ENCODE measurements at regions not wholly inside any gene's neighbourhood (a gene's known extent, or its start where the extent isn't known, plus 50 kb on each side); places are given as distances from the start of the nearest gene placed in this dataset.

- Histone ChIP-seq H3K36me3 (ENCODE audit: control insufficient read depth in 2 of 2, insufficient read depth in 2 of 2, low read length in 1 of 2) (no peaks in the 10 kb centered on the region), H4K20me1 (ENCODE audit: control insufficient read depth, insufficient read depth) (no peaks in the 10 kb centered on the region), H3K4me1 (ENCODE audit: control insufficient read depth, insufficient read depth, low read length) (no peaks in the 10 kb centered on the region), H2AFZ (ENCODE audit: control insufficient read depth, low read depth, low read length) (no peak overlapping the region; the same call in 1 of the 2 replicates), H3K4me3 (no peak overlapping the region), H3K27me3 (replicated peaks in 1 of 2; ENCODE audit: control insufficient read depth in 2 of 2, insufficient read depth in 2 of 2, low read length in 1 of 2) (peaks cover 0 to 8% of the 10 kb centered on the region in 2 experiments; a peak in 1 of 4 replicates), H3K9me3 (replicated peaks; ENCODE audit: control insufficient read depth, insufficient read depth, low read length) (no peaks in the 10 kb centered on the region), H3K27ac (ENCODE audit: control insufficient read depth, insufficient read depth) (no peak overlapping the region), H3K79me2 (ENCODE audit: control insufficient read depth, insufficient read depth, low read length) (no peaks in the 10 kb centered on the region), H3K9ac (ENCODE audit: control insufficient read depth, insufficient read depth, low read length) (no peak overlapping the region), H3K4me2 (ENCODE audit: control insufficient read depth, insufficient read depth) (no peak overlapping the region)
- in situ Hi-C loops (cut with MboI) (no loop called here), intact Hi-C loops (cut with micrococcal nuclease; ENCODE audit: unreplicated experiment) (loop anchor here (1.0 to 10.0 kb wide), 3 partner anchors 375 to 614 kb away; no protein-coding TSS in a partner anchor)
- ATAC-seq, result peak; percentile 92
- SMC1A ChIA-PET (ENCODE audit: uncharacterized antibody, unreplicated experiment), result interaction anchor here (0.8 to 3.2 kb wide), 19 partner anchors 9 to 708 kb away, joined by 3 to 55 read pairs (median 4); no protein-coding TSS in a partner anchor
- FAIRE-seq, result peak; percentile 64
- POLR2A ChIA-PET, result no interaction called here
- no peak for DNase-seq (ENCODE audit: low read depth, low spot score)
- CTCF ChIA-PET, result interaction anchor here (0.7 to 3.7 kb wide), 38 partner anchors 10 to 709 kb away, joined by 3 to 115 read pairs (median 4); no protein-coding TSS in a partner anchor
- 19% methylated on average over 11 of the region's 11 CpGs for WGBS (ENCODE audit: insufficient coverage, insufficient replicate concordance, low lambda C conversion rate, missing lambda C conversion rate)
- RAD21 ChIA-PET (ENCODE audit: unreplicated experiment), result interaction anchor here (0.7 to 2.8 kb wide), 21 partner anchors 8 to 708 kb away, joined by 3 to 92 read pairs (median 4); partner anchors contain the start of gene FOXO1
- BruUV-seq (replicated peaks), result no TSS peak
- peak; percentile 76 to 81 (median 79) for TF ChIP-seq CTCF (IDR thresholded peaks at IDR 0.05 in 2 of 3, conservative IDR thresholded peaks at IDR 0.05 in 1 of 3; ENCODE audit: control insufficient read depth in 2 of 3, extremely low read depth in 1 of 3, insufficient read depth in 1 of 3, low read depth in 3 of 3, low read length in 3 of 3)
- TF ChIP-seq CHD4 (IDR thresholded peaks at IDR 0.05), result no peak
- no peak for TF ChIP-seq EZH2 (IDR thresholded peaks at IDR 0.05; ENCODE audit: borderline replicate concordance, control insufficient read depth, low read depth, low read length)
- TF ChIP-seq RAD21 (IDR thresholded peaks at IDR 0.05; ENCODE audit: insufficient read depth, low read depth, low read length), result peak; percentile 82
- peak; percentile 47; the same call in 1 of the 2 replicates for TF ChIP-seq SPI1 (IDR thresholded peaks at IDR 0.05; ENCODE audit: borderline replicate concordance, insufficient read depth, low read depth, low read length)
- no peak for TF ChIP-seq KDM1A (IDR thresholded peaks at IDR 0.05; ENCODE audit: borderline replicate concordance)
- no peak for TF ChIP-seq USF1 (IDR thresholded peaks at IDR 0.05; ENCODE audit: borderline replicate concordance, extremely low read length, insufficient read depth, low read depth, low read length)
- TF ChIP-seq POLR2AphosphoS5 (IDR thresholded peaks at IDR 0.05; ENCODE audit: low read length), result no peak
- TF ChIP-seq RELB (IDR thresholded peaks at IDR 0.05; ENCODE audit: low read depth), result no peak
- no peak for TF ChIP-seq EED (IDR thresholded peaks at IDR 0.05; ENCODE audit: low read depth)
- TF ChIP-seq GATAD2B (conservative IDR thresholded peaks at IDR 0.05; ENCODE audit: low read depth), result no peak
- TF ChIP-seq ESRRA (IDR thresholded peaks at IDR 0.05; ENCODE audit: low read length), result no peak
- no peak for TF ChIP-seq ZBTB33 (IDR thresholded peaks at IDR 0.05)
Measured at GRCh38 chr13:40069173-40070044, 413.9 kb downstream of the COG6 start.
